Neural progenitor cell (in vitro differentiated cells): ENCODE measurements at regions not wholly inside any gene's neighbourhood (a gene's known extent, or its start where the extent isn't known, plus 50 kb on each side); places are given as distances from the start of the nearest gene placed in this dataset.

ENCODE experiments used
- CTCF ChIP-seq: fragments of 200-600 bp; sonication (generic); IDR thresholded peaks from 2 replicates; pipeline ENCODE4 v1.5.1; 2017; ENCODE audit warnings: antibody characterized with exemption, mild to moderate bottlenecking
- EZH2 ChIP-seq: fragments of 200-600 bp; sonication (generic); IDR thresholded peaks from 2 replicates; pipeline ENCODE4 v1.6.1; 2017; ENCODE audit warnings: antibody characterized with exemption, mild to moderate bottlenecking, moderate library complexity

- TF ChIP-seq CTCF (no peak), EZH2 (no peak)
These were observed 70.9 kb upstream of the LGALSL start for GRCh38 chr2:64383016-64383591.
